Inflammatory macrophage (primary cell): ENCODE measurements at regions not wholly inside any gene's neighbourhood (a gene's known extent, or its start where the extent isn't known, plus 50 kb on each side); places are given as distances from the start of the nearest gene placed in this dataset.

Experiments
- DNase-seq, 2 donors: peaks; one replicate each; pipeline ENCODE4 v3.0.0-alpha.2; 2020 to 2022

GRCh38 chr1:219266524-219266923, 92.8 kb downstream of the LYPLAL1 start:
- no peak for DNase-seq

GRCh38 chr1:219265026-219265515, 91.4 kb downstream of the LYPLAL1 start:
- DNase-seq, result no peak

DNA sequence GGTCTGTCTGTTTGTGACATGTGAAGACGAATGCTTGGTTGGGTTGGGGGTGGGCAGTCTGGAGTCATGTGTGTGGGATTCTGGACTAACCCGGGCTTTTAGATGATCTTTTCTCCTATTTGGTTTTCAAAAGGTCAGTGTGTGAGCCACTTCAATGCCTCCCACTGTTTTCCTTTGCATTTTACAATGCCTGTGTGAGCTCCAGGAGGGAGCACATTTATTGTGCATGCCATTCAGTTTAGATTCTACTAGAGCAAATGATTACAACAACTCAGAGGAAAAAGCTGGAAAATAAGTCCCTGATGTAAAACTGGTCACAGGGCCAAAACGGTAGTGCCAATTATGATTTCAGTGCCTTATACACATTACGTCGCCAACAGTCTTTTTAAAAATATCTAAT, 90.9 kb downstream of the LYPLAL1 start:
- no peak for DNase-seq
